Gastrocnemius medialis (tissue), 4 donors: ENCODE measurements at regions not wholly inside any gene's neighbourhood (a gene's known extent, or its start where the extent isn't known, plus 50 kb on each side); places are given as distances from the start of the nearest gene placed in this dataset.

ENCODE experiments used
- POLR2A ChIP-seq, 2 donors: fragments of 450-650 bp; IDR thresholded peaks; one replicate each; pipeline ENCODE4 v1.6.1; 2017; ENCODE audit warnings: antibody characterized with exemption in 2 of 2, mild to moderate bottlenecking in 2 of 2, moderate library complexity in 2 of 2
- TF ChIP-seq, protein P1 (sequence below), 5 experiments: fragments of 450-650 bp in 3 of 5; fragments of 200-600 bp in 2 of 5; sonication (generic) in 2 of 5; IDR thresholded peaks in 4 of 5; conservative IDR thresholded peaks in 1 of 5; 1 replicate in 4 of 5; 2 replicates in 1 of 5; pipeline ENCODE4 v1.5.1; 2016 to 2019; ENCODE audit warnings: antibody characterized with exemption in 5 of 5, mild to moderate bottlenecking in 3 of 5, moderate library complexity in 3 of 5

DNA sequence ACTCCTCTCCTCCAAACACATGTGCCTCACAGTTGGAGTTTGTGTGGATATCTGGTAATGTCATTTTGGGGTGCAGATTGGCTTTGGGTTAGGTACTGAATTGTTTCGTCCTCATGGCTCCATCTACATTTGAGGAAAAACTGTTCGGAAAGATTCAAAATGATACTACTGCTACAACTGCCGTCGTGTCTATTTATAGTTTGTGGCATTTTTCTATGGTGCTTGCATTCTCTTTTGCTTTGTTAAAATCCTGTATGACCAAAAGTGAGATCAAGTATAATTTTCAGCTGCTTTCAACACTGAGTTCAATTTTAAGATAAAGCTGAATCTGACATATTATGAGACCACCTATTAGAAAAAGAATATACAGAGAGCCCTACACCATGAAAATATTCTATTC is 176.3 kb upstream of the DSEL start:
- TF ChIP-seq, protein P1, sequence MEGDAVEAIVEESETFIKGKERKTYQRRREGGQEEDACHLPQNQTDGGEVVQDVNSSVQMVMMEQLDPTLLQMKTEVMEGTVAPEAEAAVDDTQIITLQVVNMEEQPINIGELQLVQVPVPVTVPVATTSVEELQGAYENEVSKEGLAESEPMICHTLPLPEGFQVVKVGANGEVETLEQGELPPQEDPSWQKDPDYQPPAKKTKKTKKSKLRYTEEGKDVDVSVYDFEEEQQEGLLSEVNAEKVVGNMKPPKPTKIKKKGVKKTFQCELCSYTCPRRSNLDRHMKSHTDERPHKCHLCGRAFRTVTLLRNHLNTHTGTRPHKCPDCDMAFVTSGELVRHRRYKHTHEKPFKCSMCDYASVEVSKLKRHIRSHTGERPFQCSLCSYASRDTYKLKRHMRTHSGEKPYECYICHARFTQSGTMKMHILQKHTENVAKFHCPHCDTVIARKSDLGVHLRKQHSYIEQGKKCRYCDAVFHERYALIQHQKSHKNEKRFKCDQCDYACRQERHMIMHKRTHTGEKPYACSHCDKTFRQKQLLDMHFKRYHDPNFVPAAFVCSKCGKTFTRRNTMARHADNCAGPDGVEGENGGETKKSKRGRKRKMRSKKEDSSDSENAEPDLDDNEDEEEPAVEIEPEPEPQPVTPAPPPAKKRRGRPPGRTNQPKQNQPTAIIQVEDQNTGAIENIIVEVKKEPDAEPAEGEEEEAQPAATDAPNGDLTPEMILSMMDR (IDR thresholded peaks at IDR 0.05 in 4 of 5, conservative IDR thresholded peaks at IDR 0.05 in 1 of 5), result no peak
- no peak for TF ChIP-seq POLR2A (IDR thresholded peaks at IDR 0.05)
